PC-3 (cell line): ENCODE measurements at regions not wholly inside any gene's neighbourhood (a gene's known extent, or its start where the extent isn't known, plus 50 kb on each side); places are given as distances from the start of the nearest gene placed in this dataset.

Source experiments
- ATAC-seq: fragments of 200-7000 bp; cut with Tn5 transposase; 2 replicates; pipeline ENCODE4 v1.9.1; 2020; ENCODE audit warnings: mild to moderate bottlenecking, moderate library complexity
- BruUV-seq: library from RNA; stranded (reverse); fragments of 400-500 nt; replicated peaks from 2 replicates; lab custom pipeline; 2021; lab: Mats Ljungman, UMichigan
- CTCF ChIA-PET: fragments of 300-600 bp; sonication (Branson Sonifier 250); formaldehyde crosslinking; loops from one replicate; lab custom pipeline; 2022; ENCODE audit warnings: antibody characterized with exemption; lab: Charles Lee
- POLR2A ChIA-PET: fragments of 300-600 bp; sonication (Branson Sonifier 250); formaldehyde crosslinking; loops from one replicate; lab custom pipeline; 2022; ENCODE audit warnings: antibody characterized with exemption; ENCODE audit not compliant: unreplicated experiment; lab: Charles Lee
- DNase-seq: peaks from one replicate; pipeline ENCODE4 v3.0.0-alpha.2; 2015
- H2AFZ ChIP-seq: fragments of 300-600 bp; sonication (generic); 2 replicates; pipeline ENCODE4 v1.6.0; 2016; ENCODE audit warnings: antibody characterized with exemption, low read length
- H3F3A ChIP-seq: fragments of 300-600 bp; sonication (generic); one replicate; pipeline ENCODE4 v1.6.0; 2017; ENCODE audit warnings: antibody characterized with exemption, low read length, control low read depth, mild to moderate bottlenecking; ENCODE audit not compliant: unreplicated experiment
- H3K27ac ChIP-seq: fragments of 300-600 bp; sonication (generic); 2 replicates; pipeline ENCODE4 v1.5.1; 2016; ENCODE audit warnings: mild to moderate bottlenecking, low read length
- H3K27me3 ChIP-seq: fragments of 300-600 bp; sonication (generic); 2 replicates; pipeline ENCODE4 v1.6.1; 2016; ENCODE audit warnings: low read length, mixed read lengths
- H3K36me3 ChIP-seq: fragments of 300-600 bp; sonication (generic); 2 replicates; pipeline ENCODE4 v1.6.1; 2016; ENCODE audit warnings: low read depth, mixed run types, low read length, mixed read lengths
- H3K4me1 ChIP-seq: fragments of 300-600 bp; sonication (generic); 2 replicates; pipeline ENCODE4 v1.5.1; 2016; ENCODE audit warnings: low read length; ENCODE audit not compliant: insufficient read depth
- H3K4me2 ChIP-seq: fragments of 300-600 bp; sonication (generic); 2 replicates; pipeline ENCODE4 v1.6.0; 2016; ENCODE audit warnings: low read length
- H3K4me3 ChIP-seq: fragments of 300-600 bp; sonication (generic); 2 replicates; pipeline ENCODE4 v1.5.1; 2016; ENCODE audit warnings: mild to moderate bottlenecking, low read length, mixed read lengths
- H3K79me2 ChIP-seq: fragments of 300-600 bp; sonication (generic); 2 replicates; pipeline ENCODE4 v1.6.1; 2017; ENCODE audit warnings: low read length, mixed read lengths
- H3K9ac ChIP-seq: fragments of 300-600 bp; sonication (generic); 2 replicates; pipeline ENCODE4 v1.6.0; 2016; ENCODE audit warnings: mild to moderate bottlenecking, low read length
- H3K9me2 ChIP-seq: fragments of 300-600 bp; sonication (generic); replicated peaks from 2 replicates; pipeline ENCODE4 v1.6.1; 2016; ENCODE audit warnings: mixed run types, low read length, mixed read lengths
- H3K9me3 ChIP-seq: fragments of 300-600 bp; sonication (generic); 2 replicates; pipeline ENCODE4 v1.6.1; 2016; ENCODE audit warnings: low read length, mixed read lengths
- H4K20me1 ChIP-seq: fragments of 300-600 bp; sonication (generic); 2 replicates; pipeline ENCODE4 v1.6.1; 2016; ENCODE audit warnings: low read length, mixed read lengths
- EZH2 ChIP-seq: fragments of 300-600 bp; sonication (generic); IDR thresholded peaks from one replicate; pipeline ENCODE4 v1.6.1; 2017; ENCODE audit warnings: antibody characterized with exemption, mild to moderate bottlenecking, low read length; ENCODE audit not compliant: unreplicated experiment
- EZH2phosphoT487 ChIP-seq: fragments of 300-600 bp; sonication (generic); IDR thresholded peaks from 2 replicates; pipeline ENCODE4 v1.6.1; 2018; ENCODE audit warnings: mild to moderate bottlenecking, antibody characterized with exemption, low read length, borderline replicate concordance
- intact Hi-C: fragments of 100-400 bp; cut with micrococcal nuclease; formaldehyde crosslinking; loops from 2 replicates; pipeline ENCODE4 v1.9.0; 2023
- TF ChIP-seq, protein P1 (sequence below): fragments of 300-600 bp; sonication (generic); conservative IDR thresholded peaks from 2 replicates; pipeline ENCODE4 v1.5.1; 2017; ENCODE audit warnings: antibody characterized with exemption, low read depth, mild to moderate bottlenecking, low read length

DNA sequence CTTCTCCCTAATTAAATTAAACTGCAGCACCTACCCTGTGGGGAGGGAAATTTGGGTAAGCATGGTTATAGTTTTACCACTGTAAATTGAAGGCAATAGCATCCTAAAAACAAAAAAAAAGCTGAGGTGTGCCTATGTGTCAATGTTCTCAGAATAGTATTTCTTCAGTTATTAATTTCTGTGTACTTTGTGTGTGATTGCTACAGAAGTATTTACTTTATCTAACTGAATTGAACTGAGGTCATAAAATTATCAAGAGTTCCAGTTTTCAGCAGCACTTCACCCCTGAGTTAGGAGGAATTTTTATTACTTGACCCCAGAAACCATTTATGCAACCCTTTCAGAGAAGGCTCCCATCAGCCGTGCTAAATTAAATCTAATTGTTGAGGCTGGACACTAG lies 333.6 kb upstream of the ALCAM start:
- Histone ChIP-seq H3K4me1 (no peaks in the 10 kb centered on the region), H3K4me2 (no peak overlapping the region), H2AFZ (no peak overlapping the region), H3K27me3 (no peaks in the 10 kb centered on the region), H3K79me2 (no peaks in the 10 kb centered on the region), H3K4me3 (no peak overlapping the region), H3K9me3 (no peaks in the 10 kb centered on the region), H3K9me2 (no peaks in the 10 kb centered on the region), H3F3A (no peaks in the 10 kb centered on the region), H3K36me3 (no peaks in the 10 kb centered on the region), H3K9ac (no peak overlapping the region), H4K20me1 (no peaks in the 10 kb centered on the region), H3K27ac (no peak overlapping the region)
- DNase-seq (no peak), ATAC-seq (no peak)
- CTCF ChIA-PET: no interaction called here
- POLR2A ChIA-PET: no interaction called here
- intact Hi-C loops: no loop called here
- no TSS peak for BruUV-seq
- TF ChIP-seq EZH2phosphoT487 (no peak), EZH2 (no peak)
- TF ChIP-seq, protein P1, sequence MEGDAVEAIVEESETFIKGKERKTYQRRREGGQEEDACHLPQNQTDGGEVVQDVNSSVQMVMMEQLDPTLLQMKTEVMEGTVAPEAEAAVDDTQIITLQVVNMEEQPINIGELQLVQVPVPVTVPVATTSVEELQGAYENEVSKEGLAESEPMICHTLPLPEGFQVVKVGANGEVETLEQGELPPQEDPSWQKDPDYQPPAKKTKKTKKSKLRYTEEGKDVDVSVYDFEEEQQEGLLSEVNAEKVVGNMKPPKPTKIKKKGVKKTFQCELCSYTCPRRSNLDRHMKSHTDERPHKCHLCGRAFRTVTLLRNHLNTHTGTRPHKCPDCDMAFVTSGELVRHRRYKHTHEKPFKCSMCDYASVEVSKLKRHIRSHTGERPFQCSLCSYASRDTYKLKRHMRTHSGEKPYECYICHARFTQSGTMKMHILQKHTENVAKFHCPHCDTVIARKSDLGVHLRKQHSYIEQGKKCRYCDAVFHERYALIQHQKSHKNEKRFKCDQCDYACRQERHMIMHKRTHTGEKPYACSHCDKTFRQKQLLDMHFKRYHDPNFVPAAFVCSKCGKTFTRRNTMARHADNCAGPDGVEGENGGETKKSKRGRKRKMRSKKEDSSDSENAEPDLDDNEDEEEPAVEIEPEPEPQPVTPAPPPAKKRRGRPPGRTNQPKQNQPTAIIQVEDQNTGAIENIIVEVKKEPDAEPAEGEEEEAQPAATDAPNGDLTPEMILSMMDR: no peak

DNA sequence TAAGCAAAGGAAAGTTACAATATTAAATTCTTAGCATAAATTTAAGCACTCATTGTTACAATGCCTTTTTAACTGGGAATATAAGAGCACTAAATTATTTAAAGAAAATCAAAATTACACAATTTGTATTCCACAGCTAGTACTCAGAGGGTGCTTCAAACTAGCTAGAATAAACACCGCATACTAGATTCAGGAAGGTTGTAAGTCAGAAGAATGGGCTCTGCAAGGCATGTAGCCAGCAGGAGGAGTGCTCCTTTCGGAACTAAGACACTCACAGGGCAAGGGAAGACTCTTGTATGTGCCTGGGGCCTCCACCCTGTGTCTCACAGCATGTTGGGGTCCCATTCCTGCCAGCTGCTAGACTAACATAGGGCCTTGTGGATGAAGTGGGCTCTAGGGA lies 327.7 kb upstream of the ALCAM start:
- H3F3A ChIP-seq: no peaks in the 10 kb centered on the region
- TF ChIP-seq, protein P1: no peak
- TF ChIP-seq EZH2phosphoT487 (no peak), EZH2 (no peak)
- no peak overlapping the region for H3K4me3 ChIP-seq
- CTCF ChIA-PET: no interaction called here
- no peak overlapping the region for H3K27ac ChIP-seq
- no peak overlapping the region for H2AFZ ChIP-seq
- no TSS peak for BruUV-seq
- H3K27me3 ChIP-seq: no peaks in the 10 kb centered on the region
- no peak overlapping the region for H3K4me2 ChIP-seq
- no peaks in the 10 kb centered on the region for H3K9me2 ChIP-seq
- POLR2A ChIA-PET: no interaction called here
- no peaks in the 10 kb centered on the region for H4K20me1 ChIP-seq
- no peaks in the 10 kb centered on the region for H3K9me3 ChIP-seq
- ATAC-seq (no peak), DNase-seq (no peak)
- no peak overlapping the region for H3K9ac ChIP-seq
- no peaks in the 10 kb centered on the region for H3K4me1 ChIP-seq
- intact Hi-C loops: no loop called here
- H3K36me3 ChIP-seq: no peaks in the 10 kb centered on the region
- H3K79me2 ChIP-seq: no peaks in the 10 kb centered on the region

DNA sequence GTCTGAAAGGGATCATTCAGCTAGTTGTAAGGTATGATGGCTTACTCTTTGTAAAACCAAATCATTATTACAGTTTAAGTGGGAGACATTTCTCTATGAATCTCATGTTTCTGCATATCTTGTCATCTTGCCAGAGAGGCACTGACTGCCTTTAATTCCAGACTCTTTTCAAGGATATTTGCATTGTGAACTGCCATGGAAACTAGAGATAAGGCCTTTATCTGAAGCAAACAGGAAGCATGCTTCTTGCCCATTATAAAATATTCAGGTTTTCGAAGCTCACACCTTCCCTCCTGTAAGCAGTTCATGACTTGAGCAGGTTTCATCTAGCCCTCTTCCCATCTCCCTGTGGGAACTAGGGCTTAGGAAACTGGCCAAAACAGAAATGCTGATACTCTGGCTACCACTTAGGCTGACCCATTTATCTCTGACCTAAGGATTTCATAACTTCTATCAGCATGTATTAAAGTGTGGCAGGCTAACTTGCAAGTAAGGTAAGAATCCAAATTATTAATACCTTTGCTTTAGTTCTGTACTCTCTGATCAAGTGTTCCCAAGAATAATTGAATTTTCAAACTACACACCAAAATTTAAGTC lies 326.6 kb upstream of the ALCAM start:
- Histone ChIP-seq H3K9me2 (no peaks in the 10 kb centered on the region), H3K9ac (no peak overlapping the region), H3K27me3 (no peaks in the 10 kb centered on the region), H3K36me3 (no peaks in the 10 kb centered on the region), H3K4me1 (no peaks in the 10 kb centered on the region), H3K4me3 (no peak overlapping the region), H3K4me2 (no peak overlapping the region), H3K27ac (no peak overlapping the region), H3K79me2 (no peaks in the 10 kb centered on the region), H3F3A (no peaks in the 10 kb centered on the region), H3K9me3 (no peaks in the 10 kb centered on the region), H2AFZ (no peak overlapping the region), H4K20me1 (no peaks in the 10 kb centered on the region)
- ChIA-PET POLR2A (no interaction called here), CTCF (no interaction called here)
- TF ChIP-seq, protein P1: no peak
- no peak for TF ChIP-seq EZH2phosphoT487
- no TSS peak for BruUV-seq
- intact Hi-C loops: no loop called here
- ATAC-seq (no peak), DNase-seq (no peak)
